HCT116 (cell line): ENCODE measurements at regions not wholly inside any gene's neighbourhood (a gene's known extent, or its start where the extent isn't known, plus 50 kb on each side); places are given as distances from the start of the nearest gene placed in this dataset.

Experiments
- ATAC-seq: fragments of 200-7000 bp; cut with Tn5 transposase; 2 replicates; pipeline ENCODE4 v1.9.1; 2020; ENCODE audit warnings: mild to moderate bottlenecking, moderate library complexity
- BruUV-seq: library from RNA; stranded (reverse); fragments of 400-500 nt; replicated peaks from 2 replicates; lab custom pipeline; 2021; lab: Mats Ljungman, UMichigan
- CTCF ChIA-PET: fragments of 300-600 bp; sonication (Branson Sonifier 250); formaldehyde crosslinking; loops from one replicate; lab custom pipeline; 2021; ENCODE audit warnings: antibody characterized with exemption; lab: Charles Lee
- POLR2A ChIA-PET: fragments of 300-600, 350-600 bp; sonication (Branson Sonifier 250); formaldehyde crosslinking; loops from one replicate; lab custom pipeline; 2021; ENCODE audit warnings: antibody characterized with exemption; lab: Charles Lee
- RAD21 ChIA-PET, 2 experiments: fragments of 300-600 bp; sonication (Branson Sonifier 250); formaldehyde crosslinking; loops; one replicate each; lab custom pipeline; 2023; ENCODE audit warnings: low total read pairs in 2 of 2; ENCODE audit not compliant: uncharacterized antibody in 2 of 2, unreplicated experiment in 2 of 2, low non-redundant PET in 1 of 2; lab: Charles Lee
- DNase-seq: peaks from one replicate; pipeline ENCODE4 v3.0.0-alpha.2; 2010; ENCODE audit warnings: low read depth, low spot score
- H2AFZ ChIP-seq: fragments of 200-600 bp; shearing (Covaris generic), sonication (generic); 2 replicates; pipeline ENCODE4 v1.6.1; 2017; ENCODE audit warnings: low read depth, mixed run types, mixed read lengths, antibody characterized with exemption, low read length; ENCODE audit not compliant: poor library complexity, severe bottlenecking
- H3K27ac ChIP-seq: 2 replicates; pipeline ENCODE4 v1.5.1; 2012; ENCODE audit warnings: low read depth, low read length
- H3K27me3 ChIP-seq: fragments of 200-600 bp; sonication (generic); 2 replicates; pipeline ENCODE4 v1.6.1; 2016; ENCODE audit warnings: mixed run types, low read length, mixed read lengths; ENCODE audit not compliant: insufficient read depth
- H3K36me3 ChIP-seq, 2 experiments: fragments of 200-500 bp in 1 of 2; fragments of 200-600 bp in 1 of 2; sonication (Bioruptor generic) in 1 of 2; sonication (generic) in 1 of 2; 2 replicates each; pipeline versions ENCODE4 v1.5.1 to v1.6.1; 2014 to 2016; ENCODE audit warnings: low read length in 2 of 2, inconsistent platforms in 1 of 2, mixed read lengths in 1 of 2, mixed run types in 1 of 2; ENCODE audit not compliant: insufficient read depth in 2 of 2, control insufficient read depth in 1 of 2
- H3K4me1 ChIP-seq, 2 experiments: fragments of 200-600 bp in 1 of 2; sonication (generic) in 1 of 2; 2 replicates each; pipeline versions ENCODE4 v1.5.1 to v1.6.1; 2012 to 2017; ENCODE audit warnings: low read length in 2 of 2, inconsistent platforms in 1 of 2, mild to moderate bottlenecking in 1 of 2, mixed read lengths in 1 of 2, mixed run types in 1 of 2, moderate library complexity in 1 of 2; ENCODE audit not compliant: insufficient read depth in 2 of 2, control insufficient read depth in 1 of 2
- H3K4me2 ChIP-seq: fragments of 200-600 bp; sonication (generic); 2 replicates; pipeline ENCODE4 v1.6.1; 2017; ENCODE audit warnings: mixed run types, low read length, mixed read lengths
- H3K4me3 ChIP-seq, 2 experiments: fragments of 200-600 bp in 1 of 2; sonication (generic) in 1 of 2; replicated peaks in 1 of 2; 2 replicates each; pipeline ENCODE4 v1.5.1; 2011 to 2016; ENCODE audit warnings: low read length in 2 of 2, control low read depth in 1 of 2, low read depth in 1 of 2, mild to moderate bottlenecking in 1 of 2, mixed read lengths in 1 of 2, mixed run types in 1 of 2
- H3K79me2 ChIP-seq: fragments of 200-600 bp; sonication (generic); 2 replicates; pipeline ENCODE4 v1.6.1; 2017; ENCODE audit warnings: mild to moderate bottlenecking, mixed run types, low read length, moderate library complexity, mixed read lengths; ENCODE audit not compliant: insufficient read depth
- H3K9ac ChIP-seq: fragments of 200-600 bp; sonication (generic); 2 replicates; pipeline ENCODE4 v1.6.1; 2016; ENCODE audit warnings: low read length, mixed read lengths
- H3K9me2 ChIP-seq: fragments of 200-600 bp; sonication (generic), shearing (Covaris generic); 2 replicates; pipeline ENCODE4 v1.6.1; 2017; ENCODE audit warnings: mixed run types, mild to moderate bottlenecking, moderate library complexity; ENCODE audit not compliant: insufficient read depth
- H3K9me3 ChIP-seq, 2 experiments: fragments of 200-500 bp in 1 of 2; fragments of 200-600 bp in 1 of 2; sonication (Bioruptor generic) in 1 of 2; sonication (generic) in 1 of 2; 2 replicates each; pipeline ENCODE4 v1.6.1; 2014 to 2017; ENCODE audit warnings: low read length in 2 of 2, mixed read lengths in 2 of 2, inconsistent platforms in 1 of 2, low read depth in 1 of 2, mild to moderate bottlenecking in 1 of 2, mixed run types in 1 of 2, moderate library complexity in 1 of 2; ENCODE audit not compliant: control insufficient read depth in 1 of 2, insufficient read depth in 1 of 2
- H4K20me1 ChIP-seq: fragments of 200-600 bp; sonication (generic), shearing (Covaris generic); 2 replicates; pipeline ENCODE4 v1.6.1; 2017; ENCODE audit warnings: mixed run types, mild to moderate bottlenecking, moderate library complexity; ENCODE audit not compliant: insufficient read depth
- CBX3 ChIP-seq: IDR thresholded peaks from 2 replicates; pipeline ENCODE4 v1.6.1; 2012; ENCODE audit warnings: low read depth
- CEBPB ChIP-seq: IDR thresholded peaks from 2 replicates; pipeline ENCODE4 v1.6.1; 2012; ENCODE audit warnings: low read depth
- CTCF ChIP-seq, 3 experiments: fragments of 200-600 bp in 1 of 3; sonication (generic) in 1 of 3; IDR thresholded peaks in 2 of 3; conservative IDR thresholded peaks in 1 of 3; 2 replicates each; pipeline ENCODE4 v1.5.1; 2012 to 2017; ENCODE audit warnings: low read depth in 2 of 3, low read length in 2 of 3, antibody characterized with exemption in 1 of 3, borderline replicate concordance in 1 of 3, control low read depth in 1 of 3, mild to moderate bottlenecking in 1 of 3, mixed read lengths in 1 of 3, mixed run types in 1 of 3, moderate library complexity in 1 of 3; ENCODE audit not compliant: insufficient read depth in 1 of 3
- ELF1 ChIP-seq: IDR thresholded peaks from 2 replicates; pipeline ENCODE4 v1.6.1; 2012; ENCODE audit warnings: low read depth, borderline replicate concordance
- EZH2 ChIP-seq: fragments of 200-600 bp; sonication (generic); IDR thresholded peaks from 2 replicates; pipeline ENCODE4 v1.6.1; 2017; ENCODE audit warnings: antibody characterized with exemption, mixed run types
- EZH2phosphoT487 ChIP-seq: fragments of 200-600 bp; IDR thresholded peaks from 2 replicates; pipeline ENCODE4 v1.6.1; 2018; ENCODE audit warnings: antibody characterized with exemption, borderline replicate concordance
- FOSL1 ChIP-seq: IDR thresholded peaks from 2 replicates; pipeline ENCODE4 v1.6.1; 2012; ENCODE audit warnings: low read depth
- JUND ChIP-seq: IDR thresholded peaks from 2 replicates; pipeline ENCODE4 v1.6.1; 2012
- MAX ChIP-seq: IDR thresholded peaks from 2 replicates; pipeline ENCODE4 v1.6.1; 2012
- POLR2A ChIP-seq: IDR thresholded peaks from 2 replicates; pipeline ENCODE4 v1.7.0; 2011; ENCODE audit warnings: borderline replicate concordance; ENCODE audit not compliant: insufficient read depth, insufficient read length; ENCODE audit errors: extremely low read depth
- POLR2AphosphoS5 ChIP-seq: IDR thresholded peaks from 2 replicates; pipeline ENCODE4 v1.6.1; 2011; ENCODE audit warnings: mild to moderate bottlenecking, low read depth, low read length, moderate library complexity
- RAD21 ChIP-seq: IDR thresholded peaks from 2 replicates; pipeline ENCODE4 v1.6.1; 2012; ENCODE audit warnings: low read depth, mild to moderate bottlenecking
- SIN3A ChIP-seq: IDR thresholded peaks from 2 replicates; pipeline ENCODE4 v1.6.1; 2012; ENCODE audit warnings: low read depth
- SP1 ChIP-seq: IDR thresholded peaks from 2 replicates; pipeline ENCODE4 v1.6.1; 2012; ENCODE audit warnings: low read depth
- SRF ChIP-seq: IDR thresholded peaks from 2 replicates; pipeline ENCODE4 v1.6.1; 2012; ENCODE audit warnings: low read depth
- TCF7L2 ChIP-seq: IDR thresholded peaks from 2 replicates; pipeline ENCODE4 v1.7.0; 2011; ENCODE audit warnings: borderline replicate concordance, inconsistent platforms; ENCODE audit not compliant: insufficient read depth, insufficient read length; ENCODE audit errors: extremely low read depth
- ZNF274 ChIP-seq: fragments of 200-500 bp; sonication (Bioruptor generic); IDR thresholded peaks from 2 replicates; pipeline ENCODE4 v1.6.1; 2014; ENCODE audit warnings: mild to moderate bottlenecking, low read depth, low read length, inconsistent platforms
- intact Hi-C: fragments of 100-400 bp; cut with micrococcal nuclease; formaldehyde crosslinking; loops from 2 replicates; pipeline ENCODE4 v1.10.0; 2022

DNA sequence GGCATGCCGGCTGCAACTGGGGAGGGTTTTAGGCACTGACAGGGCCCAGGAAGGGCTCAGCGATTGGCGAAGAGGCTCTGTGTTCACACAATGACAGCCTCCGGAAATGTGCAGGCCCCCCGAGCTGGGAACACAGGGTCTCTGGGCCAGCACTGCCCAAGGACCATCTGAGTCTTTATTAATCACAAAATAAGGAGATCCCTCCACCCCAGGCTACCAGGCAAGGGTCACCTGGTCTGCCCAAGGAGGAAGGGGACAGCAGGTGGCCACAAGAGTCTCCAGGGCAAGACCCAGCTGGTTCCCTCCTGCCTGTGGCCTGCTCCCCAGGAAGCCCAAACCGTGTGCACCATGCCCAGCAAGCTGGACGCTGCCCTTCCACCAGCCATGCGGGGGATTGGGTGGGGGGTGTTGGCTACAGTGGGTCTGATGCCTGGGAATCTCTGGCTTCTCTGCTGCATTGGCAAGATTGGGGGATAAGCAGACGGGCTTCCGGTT, 52.1 kb upstream of the TNRC6C start:
- H3K4me3 ChIP-seq: no peak overlapping the region
- intact Hi-C loops: no loop called here
- no peaks in the 10 kb centered on the region for H3K79me2 ChIP-seq
- H3K9ac ChIP-seq: no peak overlapping the region
- H3K9me2 ChIP-seq: no peaks in the 10 kb centered on the region
- H3K4me2 ChIP-seq: no peak overlapping the region
- H3K36me3 ChIP-seq: no peaks in the 10 kb centered on the region
- RAD21 ChIA-PET: no interaction called here
- ATAC-seq: no peak
- POLR2A ChIA-PET: no interaction called here
- no peaks in the 10 kb centered on the region for H4K20me1 ChIP-seq
- H3K4me1 ChIP-seq: no peaks in the 10 kb centered on the region
- no peak for DNase-seq
- CTCF ChIA-PET: interaction anchor here (2.7 kb wide), 1 partner anchor 14 kb away, joined by 12 read pairs; no protein-coding TSS in a partner anchor
- BruUV-seq: no TSS peak
- TF ChIP-seq CEBPB (no peak), EZH2phosphoT487 (no peak), TCF7L2 (no peak), SRF (no peak), POLR2AphosphoS5 (no peak), CBX3 (no peak)
- no peak overlapping the region for H3K27ac ChIP-seq
- H3K9me3 ChIP-seq: no peaks in the 10 kb centered on the region
- H2AFZ ChIP-seq: no peak overlapping the region
- peaks cover 21% of the 10 kb centered on the region; the same call in 1 of the 2 replicates for H3K27me3 ChIP-seq

DNA sequence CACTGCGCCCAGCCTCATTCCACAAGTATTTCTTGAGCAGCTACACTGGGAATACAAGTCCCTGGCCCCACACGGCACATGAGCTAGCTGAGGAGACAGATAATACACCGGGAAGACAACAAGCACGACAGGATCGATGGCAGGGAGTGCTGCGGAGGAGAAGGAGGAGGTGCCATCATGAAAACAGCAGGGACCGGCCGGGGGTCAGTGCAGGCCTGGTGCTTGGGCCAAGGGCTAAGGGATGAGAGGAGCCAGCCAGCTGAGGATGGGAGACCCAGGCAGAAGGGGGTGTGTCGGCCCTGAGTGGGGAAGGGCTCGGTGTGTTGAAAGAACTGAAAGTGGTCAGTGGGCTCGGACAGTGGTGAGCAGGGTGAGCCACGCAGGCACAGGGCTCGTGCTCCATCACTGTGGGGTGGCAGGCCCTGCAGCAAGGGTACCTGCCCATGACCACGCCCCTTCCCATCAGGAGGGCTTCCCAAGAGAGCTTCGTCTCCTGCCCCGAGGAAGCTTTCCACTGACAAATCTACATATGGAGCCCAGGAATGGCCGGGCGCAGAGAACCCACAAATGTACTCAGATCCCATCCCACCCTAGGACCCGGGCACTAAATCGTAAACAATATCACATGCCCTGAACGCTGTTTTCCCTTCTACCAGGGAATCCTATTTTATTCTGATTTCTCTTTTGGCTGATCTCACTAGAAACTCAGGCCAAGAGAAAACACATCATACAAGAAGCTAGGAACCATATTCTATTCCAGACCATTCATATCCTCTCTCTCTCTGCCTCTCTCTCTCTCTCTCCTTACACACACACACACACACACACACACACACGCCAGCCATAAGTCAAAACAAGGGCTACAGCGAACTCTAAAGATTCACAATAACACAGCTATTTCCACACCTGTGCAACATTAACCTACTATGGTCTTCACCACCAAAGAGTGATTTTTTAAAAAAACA, 50.7 kb upstream of the TNRC6C start:
- no peak overlapping the region for H3K9ac ChIP-seq
- H3K79me2 ChIP-seq: no peaks in the 10 kb centered on the region
- H4K20me1 ChIP-seq: no peaks in the 10 kb centered on the region
- peaks cover 17% of the 10 kb centered on the region; the same call in 1 of the 2 replicates for H3K27me3 ChIP-seq
- no peak for TF ChIP-seq EZH2
- no peak for TF ChIP-seq FOSL1
- TF ChIP-seq EZH2phosphoT487: no peak
- TF ChIP-seq SRF: no peak
- no peak for TF ChIP-seq POLR2AphosphoS5
- TF ChIP-seq RAD21: no peak
- TF ChIP-seq TCF7L2: no peak
- no peak for TF ChIP-seq JUND
- no peak for TF ChIP-seq ELF1
- no peak for TF ChIP-seq SP1
- TF ChIP-seq MAX: no peak
- no peak for TF ChIP-seq CTCF (IDR thresholded peaks at IDR 0.05 in 2 of 3, conservative IDR thresholded peaks at IDR 0.05 in 1 of 3; ENCODE audit: borderline replicate concordance in 1 of 3, insufficient read depth in 1 of 3, low read depth in 2 of 3, low read length in 2 of 3)
- no peak for TF ChIP-seq POLR2A
- no peak for TF ChIP-seq ZNF274
- no peak for TF ChIP-seq SIN3A
- no peak overlapping the region for H2AFZ ChIP-seq
- no peaks in the 10 kb centered on the region for H3K36me3 ChIP-seq
- H3K9me3 ChIP-seq: no peaks in the 10 kb centered on the region
- ChIA-PET POLR2A (interaction anchor here (1.0 kb wide), 1 partner anchor 51 kb away, joined by 3 read pairs; the partner anchor contains the start of gene TNRC6C), CTCF (interaction anchor here (2.7 kb wide), 1 partner anchor 15 kb away, joined by 12 read pairs; no protein-coding TSS in a partner anchor), RAD21 (no interaction called here)
- no peak overlapping the region for H3K4me2 ChIP-seq
- DNase-seq (no peak), ATAC-seq (no peak)
- no peaks in the 10 kb centered on the region for H3K9me2 ChIP-seq
- intact Hi-C loops: no loop called here
- no peak overlapping the region for H3K27ac ChIP-seq
- H3K4me1 ChIP-seq: no peaks in the 10 kb centered on the region
- no peak overlapping the region for H3K4me3 ChIP-seq
- no TSS peak for BruUV-seq
